Gastroesophageal sphincter (tissue), 3 donors: ENCODE measurements at regions not wholly inside any gene's neighbourhood (a gene's known extent, or its start where the extent isn't known, plus 50 kb on each side); places are given as distances from the start of the nearest gene placed in this dataset.

Experiments used
- POLR2A ChIP-seq, 2 donors: fragments of 450-650 bp; IDR thresholded peaks; one replicate each; pipeline ENCODE4 v1.6.1; 2017; ENCODE audit warnings: antibody characterized with exemption in 2 of 2, mild to moderate bottlenecking in 2 of 2, moderate library complexity in 1 of 2
- POLR2AphosphoS5 ChIP-seq: sonication (generic); formaldehyde crosslinking; IDR thresholded peaks from one replicate; pipeline ENCODE4 v1.6.1; 2017; ENCODE audit warnings: antibody characterized with exemption
- TF ChIP-seq, protein P1 (sequence below), 4 experiments: fragments of 200-600 bp in 2 of 4; fragments of 450-650 bp in 2 of 4; sonication (generic) in 1 of 4; IDR thresholded peaks; one replicate each; pipeline ENCODE4 v1.5.1; 2017 to 2019; ENCODE audit warnings: antibody characterized with exemption in 4 of 4, mild to moderate bottlenecking in 2 of 4, moderate library complexity in 2 of 4

DNA sequence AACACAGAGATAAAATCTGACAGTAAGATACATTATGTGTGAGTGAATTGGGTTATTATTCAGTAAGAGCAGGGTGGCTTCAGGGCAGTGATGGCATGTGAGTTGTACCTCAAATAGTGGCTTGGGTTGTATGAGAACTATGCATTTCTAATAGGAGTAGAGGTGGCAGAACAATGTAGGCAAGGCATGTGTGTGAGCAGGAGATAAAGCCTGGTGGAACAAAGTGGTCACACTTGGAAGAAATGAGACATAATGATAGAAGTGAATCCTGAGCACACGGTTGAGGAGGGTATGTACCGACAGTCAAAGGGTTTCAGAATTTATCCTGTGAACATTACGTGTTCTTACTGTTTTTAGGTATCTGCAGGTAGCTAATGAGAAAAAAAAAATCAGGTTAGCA, 159.3 kb downstream of the CASP12 start:
- TF ChIP-seq, protein P1, sequence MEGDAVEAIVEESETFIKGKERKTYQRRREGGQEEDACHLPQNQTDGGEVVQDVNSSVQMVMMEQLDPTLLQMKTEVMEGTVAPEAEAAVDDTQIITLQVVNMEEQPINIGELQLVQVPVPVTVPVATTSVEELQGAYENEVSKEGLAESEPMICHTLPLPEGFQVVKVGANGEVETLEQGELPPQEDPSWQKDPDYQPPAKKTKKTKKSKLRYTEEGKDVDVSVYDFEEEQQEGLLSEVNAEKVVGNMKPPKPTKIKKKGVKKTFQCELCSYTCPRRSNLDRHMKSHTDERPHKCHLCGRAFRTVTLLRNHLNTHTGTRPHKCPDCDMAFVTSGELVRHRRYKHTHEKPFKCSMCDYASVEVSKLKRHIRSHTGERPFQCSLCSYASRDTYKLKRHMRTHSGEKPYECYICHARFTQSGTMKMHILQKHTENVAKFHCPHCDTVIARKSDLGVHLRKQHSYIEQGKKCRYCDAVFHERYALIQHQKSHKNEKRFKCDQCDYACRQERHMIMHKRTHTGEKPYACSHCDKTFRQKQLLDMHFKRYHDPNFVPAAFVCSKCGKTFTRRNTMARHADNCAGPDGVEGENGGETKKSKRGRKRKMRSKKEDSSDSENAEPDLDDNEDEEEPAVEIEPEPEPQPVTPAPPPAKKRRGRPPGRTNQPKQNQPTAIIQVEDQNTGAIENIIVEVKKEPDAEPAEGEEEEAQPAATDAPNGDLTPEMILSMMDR (IDR thresholded peaks at IDR 0.05) = no peak
- TF ChIP-seq POLR2A (IDR thresholded peaks at IDR 0.05) = no peak
- no peak for TF ChIP-seq POLR2AphosphoS5
